WTC11 (cell line): ENCODE measurements at regions not wholly inside any gene's neighbourhood (a gene's known extent, or its start where the extent isn't known, plus 50 kb on each side); places are given as distances from the start of the nearest gene placed in this dataset.

Experiments
- ATAC-seq: fragments of 200-7000 bp; cut with Tn5 transposase; 2 replicates; pipeline ENCODE4 v1.10.0; 2021; ENCODE audit warnings: mild to moderate bottlenecking, moderate library complexity
- CTCF ChIA-PET: fragments of 300-600 bp; sonication (Branson Sonifier 250); formaldehyde crosslinking; loops from one replicate; lab custom pipeline; 2021; ENCODE audit warnings: antibody characterized with exemption; lab: Charles Lee
- POLR2A ChIA-PET: fragments of 350-600 bp; sonication (Branson Sonifier 250); formaldehyde crosslinking; loops from one replicate; lab custom pipeline; 2021; ENCODE audit warnings: antibody characterized with exemption; lab: Charles Lee
- DNase-seq: peaks from one replicate; pipeline ENCODE4 v3.0.0; 2021; ENCODE audit warnings: low spot score
- H3K27ac Mint-ChIP-seq: 2 replicates; pipeline ENCODE4 v1.8.0; 2021; ENCODE audit warnings: mixed read lengths
- H3K27me3 Mint-ChIP-seq: 2 replicates; pipeline ENCODE4 v1.8.0; 2021; ENCODE audit warnings: low read depth, mild to moderate bottlenecking, moderate library complexity, mixed read lengths
- H3K36me3 Mint-ChIP-seq: 2 replicates; pipeline ENCODE4 v1.8.0; 2021; ENCODE audit warnings: mixed read lengths
- H3K4me1 Mint-ChIP-seq: 2 replicates; pipeline ENCODE4 v1.8.0; 2022; ENCODE audit warnings: mixed read lengths
- H3K4me3 Mint-ChIP-seq: 2 replicates; pipeline ENCODE4 v1.8.0; 2021; ENCODE audit warnings: mild to moderate bottlenecking, moderate library complexity, mixed read lengths
- H3K9me3 Mint-ChIP-seq: 2 replicates; pipeline ENCODE4 v1.8.0; 2021; ENCODE audit warnings: mixed read lengths
- CBFB ChIP-seq: sonication (generic); formaldehyde crosslinking; IDR thresholded peaks from 2 replicates; pipeline ENCODE4 v1.8.1; 2022; ENCODE audit warnings: mild to moderate bottlenecking, low read depth, missing genetic modification reagents
- ELF4 ChIP-seq: sonication (generic); formaldehyde crosslinking; IDR thresholded peaks from 2 replicates; pipeline ENCODE4 v1.8.1; 2022; ENCODE audit warnings: low read depth, mild to moderate bottlenecking, moderate library complexity, missing genetic modification reagents
- EMX1 ChIP-seq: fragments of 250-450 bp; sonication (Bioruptor Pico); IDR thresholded peaks from 2 replicates; pipeline ENCODE4 v1.8.0; 2021; ENCODE audit warnings: mild to moderate bottlenecking
- ESRRA ChIP-seq: sonication (generic); formaldehyde crosslinking; IDR thresholded peaks from 2 replicates; pipeline ENCODE4 v1.8.1; 2022; ENCODE audit warnings: mild to moderate bottlenecking, missing genetic modification reagents, borderline replicate concordance
- JAZF1 ChIP-seq: fragments of 250-450 bp; sonication (Bioruptor Pico); IDR thresholded peaks from 2 replicates; pipeline ENCODE4 v1.9.0; 2021; ENCODE audit warnings: moderate library complexity, mild to moderate bottlenecking, inconsistent platforms
- MYBL2 ChIP-seq: sonication (generic); formaldehyde crosslinking; IDR thresholded peaks from 2 replicates; pipeline ENCODE4 v1.8.1; 2023; ENCODE audit warnings: mild to moderate bottlenecking, moderate library complexity, missing genetic modification reagents
- NFATC4 ChIP-seq: fragments of 250-450 bp; sonication (Bioruptor Pico); IDR thresholded peaks from 2 replicates; pipeline ENCODE4 v1.9.0; 2021; ENCODE audit warnings: mild to moderate bottlenecking
- NR3C1 ChIP-seq: sonication (generic); formaldehyde crosslinking; conservative IDR thresholded peaks from 2 replicates; pipeline ENCODE4 v1.8.1; 2023; ENCODE audit warnings: low read depth, mild to moderate bottlenecking, missing genetic modification reagents
- OVOL2 ChIP-seq: fragments of 250-450 bp; sonication (Bioruptor Pico); IDR thresholded peaks from 2 replicates; pipeline ENCODE4 v1.9.0; 2021; ENCODE audit warnings: mild to moderate bottlenecking, borderline replicate concordance
- RELA ChIP-seq: sonication (generic); formaldehyde crosslinking; IDR thresholded peaks from 2 replicates; pipeline ENCODE4 v1.8.1; 2022; ENCODE audit warnings: missing genetic modification reagents, mild to moderate bottlenecking, borderline replicate concordance
- SMAD3 ChIP-seq: sonication (generic); formaldehyde crosslinking; IDR thresholded peaks from 2 replicates; pipeline ENCODE4 v1.8.0; 2022; ENCODE audit warnings: missing genetic modification reagents, mild to moderate bottlenecking, borderline replicate concordance
- TEAD4 ChIP-seq: sonication (generic); formaldehyde crosslinking; IDR thresholded peaks from 2 replicates; pipeline ENCODE4 v1.8.0; 2022; ENCODE audit warnings: mild to moderate bottlenecking, missing genetic modification reagents
- TP53 ChIP-seq: sonication (generic); formaldehyde crosslinking; IDR thresholded peaks from 2 replicates; pipeline ENCODE4 v1.8.1; 2023; ENCODE audit warnings: mild to moderate bottlenecking, missing genetic modification reagents
- ZNF219 ChIP-seq: sonication (generic); formaldehyde crosslinking; IDR thresholded peaks from 2 replicates; pipeline ENCODE4 v1.8.0; 2023; ENCODE audit warnings: missing genetic modification reagents, mild to moderate bottlenecking, borderline replicate concordance
- ZNF263 ChIP-seq: sonication (generic); formaldehyde crosslinking; IDR thresholded peaks from 2 replicates; pipeline ENCODE4 v1.8.1; 2022; ENCODE audit warnings: low read depth, mild to moderate bottlenecking, moderate library complexity, missing genetic modification reagents
- ZNF671 ChIP-seq: fragments of 250-450 bp; sonication (Bioruptor Pico); IDR thresholded peaks from 2 replicates; pipeline ENCODE4 v1.8.0; 2021; ENCODE audit warnings: mild to moderate bottlenecking
- TF ChIP-seq, protein P1 (sequence below): sonication (generic); formaldehyde crosslinking; IDR thresholded peaks from 2 replicates; pipeline ENCODE4 v1.8.1; 2023; ENCODE audit warnings: mild to moderate bottlenecking, missing genetic modification reagents
- TF ChIP-seq, protein P2 (sequence below): sonication (generic); formaldehyde crosslinking; conservative IDR thresholded peaks from 2 replicates; pipeline ENCODE4 v1.8.1; 2022; ENCODE audit warnings: mild to moderate bottlenecking, missing genetic modification reagents
- TF ChIP-seq, protein P3 (sequence below): sonication (generic); formaldehyde crosslinking; IDR thresholded peaks from 2 replicates; pipeline ENCODE4 v1.8.1; 2022; ENCODE audit warnings: mild to moderate bottlenecking, moderate library complexity, missing genetic modification reagents
- TF ChIP-seq, protein P4 (sequence below): sonication (generic); formaldehyde crosslinking; IDR thresholded peaks from 2 replicates; pipeline ENCODE4 v1.8.1; 2023; ENCODE audit warnings: mild to moderate bottlenecking, missing genetic modification reagents, borderline replicate concordance
- TF ChIP-seq, protein P5 (sequence below): sonication (generic); formaldehyde crosslinking; IDR thresholded peaks from 2 replicates; pipeline ENCODE4 v1.8.1; 2022; ENCODE audit warnings: missing genetic modification reagents, borderline replicate concordance
- TF ChIP-seq, protein P6 (sequence below): sonication (generic); formaldehyde crosslinking; IDR thresholded peaks from 2 replicates; pipeline ENCODE4 v1.8.0; 2023; ENCODE audit warnings: missing genetic modification reagents

DNA sequence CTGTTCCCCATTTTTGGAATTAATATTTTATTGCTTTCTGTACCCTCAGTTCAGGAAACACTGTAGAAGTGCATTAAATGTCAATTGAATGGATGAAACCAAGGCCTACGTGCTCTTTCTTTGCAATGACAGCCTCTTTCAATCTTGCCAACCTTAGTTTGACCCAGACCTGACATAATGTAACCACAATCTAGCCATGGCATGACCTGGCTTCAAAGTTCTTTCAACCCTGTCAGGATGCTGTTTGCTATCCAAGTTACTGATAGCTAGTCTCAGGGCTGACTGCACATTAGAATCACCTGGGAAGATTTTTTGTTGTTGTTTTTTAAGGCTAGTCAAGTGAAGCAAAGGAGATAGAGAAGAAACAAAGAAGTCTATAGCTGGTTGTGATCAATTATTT is 190.9 kb upstream of the PKDCC start:
- Mint-ChIP-seq H3K27ac (no peak overlapping the region), H3K4me1 (peaks cover 17% of the 10 kb centered on the region), H3K9me3 (no peaks in the 10 kb centered on the region), H3K27me3 (no peaks in the 10 kb centered on the region; the same call in 1 of the 2 replicates), H3K36me3 (no peaks in the 10 kb centered on the region), H3K4me3 (no peak overlapping the region)
- ATAC-seq (no peak), DNase-seq (no peak)
- TF ChIP-seq, protein P1, sequence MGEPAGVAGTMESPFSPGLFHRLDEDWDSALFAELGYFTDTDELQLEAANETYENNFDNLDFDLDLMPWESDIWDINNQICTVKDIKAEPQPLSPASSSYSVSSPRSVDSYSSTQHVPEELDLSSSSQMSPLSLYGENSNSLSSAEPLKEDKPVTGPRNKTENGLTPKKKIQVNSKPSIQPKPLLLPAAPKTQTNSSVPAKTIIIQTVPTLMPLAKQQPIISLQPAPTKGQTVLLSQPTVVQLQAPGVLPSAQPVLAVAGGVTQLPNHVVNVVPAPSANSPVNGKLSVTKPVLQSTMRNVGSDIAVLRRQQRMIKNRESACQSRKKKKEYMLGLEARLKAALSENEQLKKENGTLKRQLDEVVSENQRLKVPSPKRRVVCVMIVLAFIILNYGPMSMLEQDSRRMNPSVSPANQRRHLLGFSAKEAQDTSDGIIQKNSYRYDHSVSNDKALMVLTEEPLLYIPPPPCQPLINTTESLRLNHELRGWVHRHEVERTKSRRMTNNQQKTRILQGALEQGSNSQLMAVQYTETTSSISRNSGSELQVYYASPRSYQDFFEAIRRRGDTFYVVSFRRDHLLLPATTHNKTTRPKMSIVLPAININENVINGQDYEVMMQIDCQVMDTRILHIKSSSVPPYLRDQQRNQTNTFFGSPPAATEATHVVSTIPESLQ (CRISPR knock-in tag): no peak
- no peak for TF ChIP-seq NR3C1 (CRISPR knock-in tag)
- no peak for TF ChIP-seq ZNF671
- TF ChIP-seq, protein P2, sequence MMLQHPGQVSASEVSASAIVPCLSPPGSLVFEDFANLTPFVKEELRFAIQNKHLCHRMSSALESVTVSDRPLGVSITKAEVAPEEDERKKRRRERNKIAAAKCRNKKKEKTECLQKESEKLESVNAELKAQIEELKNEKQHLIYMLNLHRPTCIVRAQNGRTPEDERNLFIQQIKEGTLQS (CRISPR knock-in tag): no peak
- TF ChIP-seq TP53 (CRISPR knock-in tag): no peak
- TF ChIP-seq RELA (CRISPR knock-in tag): no peak
- TF ChIP-seq MYBL2 (CRISPR knock-in tag): no peak
- no peak for TF ChIP-seq SMAD3 (CRISPR knock-in tag)
- TF ChIP-seq, protein P3, sequence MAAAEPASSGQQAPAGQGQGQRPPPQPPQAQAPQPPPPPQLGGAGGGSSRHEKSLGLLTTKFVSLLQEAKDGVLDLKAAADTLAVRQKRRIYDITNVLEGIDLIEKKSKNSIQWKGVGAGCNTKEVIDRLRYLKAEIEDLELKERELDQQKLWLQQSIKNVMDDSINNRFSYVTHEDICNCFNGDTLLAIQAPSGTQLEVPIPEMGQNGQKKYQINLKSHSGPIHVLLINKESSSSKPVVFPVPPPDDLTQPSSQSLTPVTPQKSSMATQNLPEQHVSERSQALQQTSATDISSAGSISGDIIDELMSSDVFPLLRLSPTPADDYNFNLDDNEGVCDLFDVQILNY (CRISPR knock-in tag): no peak
- TF ChIP-seq OVOL2 (CRISPR knock-in tag): no peak
- no peak for TF ChIP-seq ZNF263 (CRISPR knock-in tag)
- ChIA-PET CTCF (interaction anchor here (0.6 to 1.4 kb wide), 4 partner anchors 10 to 230 kb away, joined by 3 to 5 read pairs (median 3); no protein-coding TSS in a partner anchor), POLR2A (no interaction called here)

DNA sequence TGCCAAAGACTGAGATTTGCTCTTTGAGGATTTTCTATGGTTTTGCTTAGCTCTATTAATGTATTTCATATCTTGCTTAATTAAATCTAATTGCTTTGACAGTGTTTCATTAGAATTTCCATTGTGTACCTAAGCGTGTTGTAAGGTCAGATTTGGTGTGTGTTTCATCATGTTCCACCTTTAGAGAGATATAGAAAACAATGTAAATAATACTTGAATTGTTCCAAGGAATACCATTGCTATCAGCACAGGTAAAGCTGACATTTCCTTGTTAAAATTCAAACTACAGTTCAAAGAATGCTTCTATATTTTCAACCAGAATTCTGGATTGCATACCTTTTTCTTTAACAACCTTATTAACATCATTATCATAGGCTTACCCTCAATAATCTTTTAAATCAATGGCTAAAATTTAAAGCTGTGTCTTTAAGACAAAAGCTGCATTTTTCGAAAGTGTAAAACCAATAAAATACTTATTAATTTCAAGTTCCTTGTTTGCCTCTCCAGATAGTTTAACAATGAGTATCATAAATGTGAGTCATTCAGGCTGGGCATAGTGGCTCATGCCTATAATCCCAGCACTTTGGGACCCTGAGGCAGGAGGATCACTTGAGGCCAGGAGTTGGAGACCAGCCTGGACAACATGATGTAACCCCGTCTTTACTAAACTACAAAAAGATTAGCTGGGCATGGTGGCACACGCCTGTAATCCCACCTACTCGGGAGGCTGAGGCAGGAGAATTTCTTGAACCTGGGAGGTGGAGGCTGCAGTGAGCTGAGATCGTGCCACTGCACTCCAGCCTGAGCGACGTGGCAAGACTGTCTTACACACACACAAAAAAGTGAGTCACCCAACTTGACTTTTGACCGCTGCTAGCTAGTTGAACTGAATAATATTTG is 188.0 kb upstream of the PKDCC start:
- DNase-seq: no peak
- H3K9me3 Mint-ChIP-seq: no peaks in the 10 kb centered on the region
- peaks cover 12% of the 10 kb centered on the region for H3K4me1 Mint-ChIP-seq
- ChIA-PET POLR2A (no interaction called here), CTCF (interaction anchor here (1.0 to 2.3 kb wide), 2 partner anchors 10 kb away, joined by 3 to 10 read pairs; no protein-coding TSS in a partner anchor)
- H3K27me3 Mint-ChIP-seq: no peaks in the 10 kb centered on the region
- H3K27ac Mint-ChIP-seq: no peak overlapping the region
- no peaks in the 10 kb centered on the region for H3K36me3 Mint-ChIP-seq
- no peak overlapping the region for H3K4me3 Mint-ChIP-seq
- ATAC-seq: no peak
- TF ChIP-seq NFATC4 (no peak), EMX1 (CRISPR knock-in tag) (no peak), TP53 (CRISPR knock-in tag) (no peak), ESRRA (CRISPR knock-in tag) (no peak), ELF4 (CRISPR knock-in tag) (no peak), JAZF1 (CRISPR knock-in tag) (no peak), RELA (CRISPR knock-in tag) (no peak), TEAD4 (CRISPR knock-in tag) (no peak), CBFB (no peak), ZNF219 (CRISPR knock-in tag) (no peak), ZNF263 (CRISPR knock-in tag) (no peak)
- TF ChIP-seq, protein P4, sequence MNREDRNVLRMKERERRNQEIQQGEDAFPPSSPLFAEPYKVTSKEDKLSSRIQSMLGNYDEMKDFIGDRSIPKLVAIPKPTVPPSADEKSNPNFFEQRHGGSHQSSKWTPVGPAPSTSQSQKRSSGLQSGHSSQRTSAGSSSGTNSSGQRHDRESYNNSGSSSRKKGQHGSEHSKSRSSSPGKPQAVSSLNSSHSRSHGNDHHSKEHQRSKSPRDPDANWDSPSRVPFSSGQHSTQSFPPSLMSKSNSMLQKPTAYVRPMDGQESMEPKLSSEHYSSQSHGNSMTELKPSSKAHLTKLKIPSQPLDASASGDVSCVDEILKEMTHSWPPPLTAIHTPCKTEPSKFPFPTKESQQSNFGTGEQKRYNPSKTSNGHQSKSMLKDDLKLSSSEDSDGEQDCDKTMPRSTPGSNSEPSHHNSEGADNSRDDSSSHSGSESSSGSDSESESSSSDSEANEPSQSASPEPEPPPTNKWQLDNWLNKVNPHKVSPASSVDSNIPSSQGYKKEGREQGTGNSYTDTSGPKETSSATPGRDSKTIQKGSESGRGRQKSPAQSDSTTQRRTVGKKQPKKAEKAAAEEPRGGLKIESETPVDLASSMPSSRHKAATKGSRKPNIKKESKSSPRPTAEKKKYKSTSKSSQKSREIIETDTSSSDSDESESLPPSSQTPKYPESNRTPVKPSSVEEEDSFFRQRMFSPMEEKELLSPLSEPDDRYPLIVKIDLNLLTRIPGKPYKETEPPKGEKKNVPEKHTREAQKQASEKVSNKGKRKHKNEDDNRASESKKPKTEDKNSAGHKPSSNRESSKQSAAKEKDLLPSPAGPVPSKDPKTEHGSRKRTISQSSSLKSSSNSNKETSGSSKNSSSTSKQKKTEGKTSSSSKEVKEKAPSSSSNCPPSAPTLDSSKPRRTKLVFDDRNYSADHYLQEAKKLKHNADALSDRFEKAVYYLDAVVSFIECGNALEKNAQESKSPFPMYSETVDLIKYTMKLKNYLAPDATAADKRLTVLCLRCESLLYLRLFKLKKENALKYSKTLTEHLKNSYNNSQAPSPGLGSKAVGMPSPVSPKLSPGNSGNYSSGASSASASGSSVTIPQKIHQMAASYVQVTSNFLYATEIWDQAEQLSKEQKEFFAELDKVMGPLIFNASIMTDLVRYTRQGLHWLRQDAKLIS (CRISPR knock-in tag): no peak
- TF ChIP-seq, protein P5, sequence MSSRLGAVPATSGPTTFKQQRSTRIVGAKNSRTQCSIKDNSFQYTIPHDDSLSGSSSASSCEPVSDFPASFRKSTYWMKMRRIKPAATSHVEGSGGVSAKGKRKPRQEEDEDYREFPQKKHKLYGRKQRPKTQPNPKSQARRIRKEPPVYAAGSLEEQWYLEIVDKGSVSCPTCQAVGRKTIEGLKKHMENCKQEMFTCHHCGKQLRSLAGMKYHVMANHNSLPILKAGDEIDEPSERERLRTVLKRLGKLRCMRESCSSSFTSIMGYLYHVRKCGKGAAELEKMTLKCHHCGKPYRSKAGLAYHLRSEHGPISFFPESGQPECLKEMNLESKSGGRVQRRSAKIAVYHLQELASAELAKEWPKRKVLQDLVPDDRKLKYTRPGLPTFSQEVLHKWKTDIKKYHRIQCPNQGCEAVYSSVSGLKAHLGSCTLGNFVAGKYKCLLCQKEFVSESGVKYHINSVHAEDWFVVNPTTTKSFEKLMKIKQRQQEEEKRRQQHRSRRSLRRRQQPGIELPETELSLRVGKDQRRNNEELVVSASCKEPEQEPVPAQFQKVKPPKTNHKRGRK (CRISPR knock-in tag): no peak
- TF ChIP-seq, protein P3 (CRISPR knock-in tag): no peak
- TF ChIP-seq, protein P6, sequence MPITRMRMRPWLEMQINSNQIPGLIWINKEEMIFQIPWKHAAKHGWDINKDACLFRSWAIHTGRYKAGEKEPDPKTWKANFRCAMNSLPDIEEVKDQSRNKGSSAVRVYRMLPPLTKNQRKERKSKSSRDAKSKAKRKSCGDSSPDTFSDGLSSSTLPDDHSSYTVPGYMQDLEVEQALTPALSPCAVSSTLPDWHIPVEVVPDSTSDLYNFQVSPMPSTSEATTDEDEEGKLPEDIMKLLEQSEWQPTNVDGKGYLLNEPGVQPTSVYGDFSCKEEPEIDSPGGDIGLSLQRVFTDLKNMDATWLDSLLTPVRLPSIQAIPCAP (CRISPR knock-in tag): no peak
